GM20000 (cell line): ENCODE measurements at regions not wholly inside any gene's neighbourhood (a gene's known extent, or its start where the extent isn't known, plus 50 kb on each side); places are given as distances from the start of the nearest gene placed in this dataset.

ENCODE experiments used
- DNase-seq: peaks from one replicate; pipeline ENCODE4 v3.0.0; 2012; ENCODE audit warnings: low spot score
- CTCF ChIP-seq: IDR thresholded peaks from 2 replicates; pipeline ENCODE4 v1.5.1; 2012; ENCODE audit warnings: mild to moderate bottlenecking, control low read depth; ENCODE audit errors: extremely low read depth, missing control alignments

GRCh38 chr13:50340551-50341287 is 325.5 kb downstream of the KCNRG start:
- DNase-seq: no peak
- TF ChIP-seq CTCF: no peak

- no peak for DNase-seq
- TF ChIP-seq CTCF: no peak
Observed at GRCh38 chr13:50341526-50341925, 326.3 kb downstream of the KCNRG start.

- no peak for DNase-seq
- TF ChIP-seq CTCF: no peak
Observed at GRCh38 chr13:50344717-50345116, 329.5 kb downstream of the KCNRG start.

GRCh38 chr13:50345804-50346203 is 330.6 kb downstream of the KCNRG start:
- no peak for TF ChIP-seq CTCF
- no peak for DNase-seq

- no peak for TF ChIP-seq CTCF
- DNase-seq: no peak
Observed at GRCh38 chr13:50348371-50348770, 333.1 kb downstream of the KCNRG start.

- no peak for TF ChIP-seq CTCF
Observed at GRCh38 chr13:50352720-50353480, 337.7 kb downstream of the KCNRG start.

GRCh38 chr13:50353651-50354415 is 338.6 kb downstream of the KCNRG start:
- TF ChIP-seq CTCF: no peak
- no peak for DNase-seq

More at GRCh38 chr13:50352720-50353480, 337.7 kb downstream of the KCNRG start:
- no peak for DNase-seq
